ENCODE measurements at regions not wholly inside any gene's neighbourhood (a gene's known extent, or its start where the extent isn't known, plus 50 kb on each side); places are given as distances from the start of the nearest gene placed in this dataset.
A peak's percentile ranks its signal among the peaks of the same experiment; 100 is the strongest.

GRCh38 chr13:48853728-48854102 lies 122.0 kb upstream of the FNDC3A start:
- Histone ChIP-seq H2BK12ac (ENCODE audit: low read length in 2 of 2) (no peak overlapping the region), H3K27ac (ENCODE audit: low read length, poor library complexity, severe bottlenecking) (no peak overlapping the region), H4K91ac (ENCODE audit: low read length) (no peak overlapping the region), H3K14ac (ENCODE audit: low read length in 2 of 2) (no peak overlapping the region), H3K4me1 (ENCODE audit: control insufficient read depth, insufficient read depth, low read depth, low read length) (peaks cover 2% of the 10 kb centered on the region), H2BK15ac (ENCODE audit: low read depth, poor library complexity, severe bottlenecking) (no peak overlapping the region), H4K8ac (ENCODE audit: low read length) (no peak overlapping the region), H3K4me2 (ENCODE audit: low read length, poor library complexity, severe bottlenecking) (no peak overlapping the region), H3K9me3 (ENCODE audit: control insufficient read depth, low read length) (no peaks in the 10 kb centered on the region), H3K4me3 (ENCODE audit: insufficient read depth in 1 of 2, low read depth in 1 of 2, low read length in 2 of 2) (no peak overlapping the region), H3K36me3 (ENCODE audit: control insufficient read depth in 1 of 2, insufficient read depth in 2 of 2, low read depth in 1 of 2, low read length in 2 of 2) (no peaks in the 10 kb centered on the region), H3K79me1 (replicated peaks; ENCODE audit: low read length, poor library complexity, severe bottlenecking) (no peaks in the 10 kb centered on the region), H3K9ac (ENCODE audit: low read length) (no peak overlapping the region), H2AFZ (ENCODE audit: low read depth, low read length) (no peak overlapping the region), H2BK5ac (ENCODE audit: low read depth, low read length, poor library complexity, severe bottlenecking) (peak overlapping the region; percentile 35), H3K4ac (ENCODE audit: low read depth in 1 of 2, low read length in 2 of 2) (no peak overlapping the region), H3K27me3 (ENCODE audit: control insufficient read depth in 1 of 2, insufficient read depth in 1 of 2, low read length in 2 of 2) (no peaks in the 10 kb centered on the region), H3K18ac (ENCODE audit: low read depth in 1 of 2, low read length in 2 of 2) (no peak overlapping the region), H3K23ac (ENCODE audit: low read length in 2 of 2) (no peak overlapping the region), H2BK120ac (ENCODE audit: low read depth, low read length) (no peak overlapping the region), H2AK5ac (ENCODE audit: low read length, severe bottlenecking) (no peak overlapping the region)
- peak; percentile 71 for DNase-seq
- WGBS: 20% methylated on average over 4 of the region's 5 CpGs

DNA sequence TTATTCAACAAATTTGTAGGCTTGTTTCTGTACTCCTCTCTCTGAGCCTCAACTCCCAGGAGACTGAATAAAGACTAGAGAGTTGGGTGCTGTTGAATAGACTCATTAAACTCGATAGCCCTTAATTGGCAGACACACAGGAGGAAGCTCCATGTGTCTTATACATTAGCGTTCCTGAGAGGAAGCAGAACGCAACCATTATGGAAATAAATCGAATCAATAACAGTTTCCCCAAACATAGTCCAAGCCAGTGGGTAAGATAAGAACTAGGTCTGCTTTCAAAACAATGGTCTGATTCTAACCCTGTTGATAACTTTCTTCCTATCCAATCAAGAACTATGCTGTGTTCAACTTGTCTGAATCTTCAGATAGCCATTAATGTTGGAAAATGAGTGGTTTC lies 118.1 kb upstream of the FNDC3A start:
- DNase-seq: no peak
- 86% methylated on average over 3 of the region's 4 CpGs for WGBS
- H3K9me3 ChIP-seq (ENCODE audit: control insufficient read depth, low read length): no peaks in the 10 kb centered on the region

DNA sequence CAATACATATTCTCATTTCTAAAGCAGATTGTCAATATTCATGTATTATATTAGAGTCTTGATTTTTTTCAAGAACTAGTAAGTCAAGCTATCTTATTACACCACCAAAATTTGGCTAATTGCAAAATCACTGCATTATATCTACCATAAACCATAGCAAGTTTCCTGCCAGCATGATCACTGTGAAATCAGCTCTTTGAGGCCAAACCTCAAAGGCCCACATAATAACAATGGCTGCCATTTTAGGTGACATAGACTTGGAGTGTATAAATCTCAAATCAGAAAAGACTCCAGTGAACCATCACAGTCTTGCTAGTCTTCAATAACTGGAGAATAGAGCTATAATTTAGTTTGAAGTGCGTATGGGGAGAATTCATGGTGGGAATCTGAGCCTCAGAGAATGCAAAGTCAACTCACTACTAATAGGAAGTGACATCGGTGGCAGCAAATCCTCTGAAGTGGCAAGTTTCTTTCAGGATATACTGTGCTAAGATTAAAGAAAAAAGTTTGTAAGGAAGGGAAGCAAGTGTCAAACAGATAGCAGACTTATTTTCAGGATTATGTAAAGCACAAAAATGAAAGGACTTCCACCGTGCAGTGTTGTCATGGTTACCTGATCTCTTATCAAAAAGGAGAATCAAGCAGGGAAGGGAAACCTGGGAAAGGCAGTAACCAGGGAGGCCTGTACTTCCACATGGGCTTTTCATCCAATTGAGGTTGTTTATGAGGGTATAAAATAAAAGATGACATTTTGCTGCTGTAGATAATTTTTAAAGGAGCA lies 117.4 kb upstream of the FNDC3A start:
- Histone ChIP-seq H3K9me3 (ENCODE audit: control insufficient read depth, low read length) (no peaks in the 10 kb centered on the region), H2AFZ (ENCODE audit: low read depth, low read length) (no peak overlapping the region), H3K4me1 (ENCODE audit: control insufficient read depth, insufficient read depth, low read depth, low read length) (peaks cover 2% of the 10 kb centered on the region), H3K4ac (ENCODE audit: low read depth in 1 of 2, low read length in 2 of 2) (no peak overlapping the region), H3K36me3 (ENCODE audit: control insufficient read depth in 1 of 2, insufficient read depth in 2 of 2, low read depth in 1 of 2, low read length in 2 of 2) (no peaks in the 10 kb centered on the region), H3K23ac (ENCODE audit: low read length in 2 of 2) (no peak overlapping the region), H4K91ac (ENCODE audit: low read length) (no peak overlapping the region), H2AK5ac (ENCODE audit: low read length, severe bottlenecking) (no peak overlapping the region), H3K14ac (ENCODE audit: low read length in 2 of 2) (no peak overlapping the region), H3K9ac (ENCODE audit: low read length) (no peak overlapping the region), H3K4me3 (ENCODE audit: insufficient read depth in 1 of 2, low read depth in 1 of 2, low read length in 2 of 2) (no peak overlapping the region), H3K4me2 (ENCODE audit: low read length, poor library complexity, severe bottlenecking) (no peak overlapping the region), H3K27ac (ENCODE audit: low read length, poor library complexity, severe bottlenecking) (no peak overlapping the region), H2BK12ac (ENCODE audit: low read length in 2 of 2) (no peak overlapping the region), H3K79me1 (replicated peaks; ENCODE audit: low read length, poor library complexity, severe bottlenecking) (no peaks in the 10 kb centered on the region), H4K8ac (ENCODE audit: low read length) (no peak overlapping the region), H2BK15ac (ENCODE audit: low read depth, poor library complexity, severe bottlenecking) (no peak overlapping the region), H3K27me3 (ENCODE audit: control insufficient read depth in 1 of 2, insufficient read depth in 1 of 2, low read length in 2 of 2) (no peaks in the 10 kb centered on the region), H2BK120ac (ENCODE audit: low read depth, low read length) (no peak overlapping the region), H2BK5ac (ENCODE audit: low read depth, low read length, poor library complexity, severe bottlenecking) (no peak overlapping the region), H3K18ac (ENCODE audit: low read depth in 1 of 2, low read length in 2 of 2) (no peak overlapping the region)
- WGBS: 75% methylated on average over 3 of the region's 3 CpGs
- DNase-seq: no peak

More for the DNA sequence above, 118.1 kb upstream of the FNDC3A start:
- Histone ChIP-seq H3K23ac (ENCODE audit: low read length in 2 of 2) (no peak overlapping the region), H4K8ac (ENCODE audit: low read length) (no peak overlapping the region), H3K4me3 (ENCODE audit: insufficient read depth in 1 of 2, low read depth in 1 of 2, low read length in 2 of 2) (no peak overlapping the region), H3K4ac (ENCODE audit: low read depth in 1 of 2, low read length in 2 of 2) (no peak overlapping the region), H2BK12ac (ENCODE audit: low read length in 2 of 2) (no peak overlapping the region), H3K9ac (ENCODE audit: low read length) (no peak overlapping the region), H3K36me3 (ENCODE audit: control insufficient read depth in 1 of 2, insufficient read depth in 2 of 2, low read depth in 1 of 2, low read length in 2 of 2) (no peaks in the 10 kb centered on the region), H3K14ac (ENCODE audit: low read length in 2 of 2) (no peak overlapping the region), H2AFZ (ENCODE audit: low read depth, low read length) (no peak overlapping the region), H2AK5ac (ENCODE audit: low read length, severe bottlenecking) (no peak overlapping the region), H2BK15ac (ENCODE audit: low read depth, poor library complexity, severe bottlenecking) (no peak overlapping the region), H2BK120ac (ENCODE audit: low read depth, low read length) (no peak overlapping the region), H2BK5ac (ENCODE audit: low read depth, low read length, poor library complexity, severe bottlenecking) (no peak overlapping the region), H3K27ac (ENCODE audit: low read length, poor library complexity, severe bottlenecking) (no peak overlapping the region), H3K18ac (ENCODE audit: low read depth in 1 of 2, low read length in 2 of 2) (no peak overlapping the region), H3K79me1 (replicated peaks; ENCODE audit: low read length, poor library complexity, severe bottlenecking) (no peaks in the 10 kb centered on the region), H4K91ac (ENCODE audit: low read length) (no peak overlapping the region), H3K4me2 (ENCODE audit: low read length, poor library complexity, severe bottlenecking) (no peak overlapping the region), H3K27me3 (ENCODE audit: control insufficient read depth in 1 of 2, insufficient read depth in 1 of 2, low read length in 2 of 2) (no peaks in the 10 kb centered on the region), H3K4me1 (ENCODE audit: control insufficient read depth, insufficient read depth, low read depth, low read length) (peaks cover 2% of the 10 kb centered on the region)

DNA sequence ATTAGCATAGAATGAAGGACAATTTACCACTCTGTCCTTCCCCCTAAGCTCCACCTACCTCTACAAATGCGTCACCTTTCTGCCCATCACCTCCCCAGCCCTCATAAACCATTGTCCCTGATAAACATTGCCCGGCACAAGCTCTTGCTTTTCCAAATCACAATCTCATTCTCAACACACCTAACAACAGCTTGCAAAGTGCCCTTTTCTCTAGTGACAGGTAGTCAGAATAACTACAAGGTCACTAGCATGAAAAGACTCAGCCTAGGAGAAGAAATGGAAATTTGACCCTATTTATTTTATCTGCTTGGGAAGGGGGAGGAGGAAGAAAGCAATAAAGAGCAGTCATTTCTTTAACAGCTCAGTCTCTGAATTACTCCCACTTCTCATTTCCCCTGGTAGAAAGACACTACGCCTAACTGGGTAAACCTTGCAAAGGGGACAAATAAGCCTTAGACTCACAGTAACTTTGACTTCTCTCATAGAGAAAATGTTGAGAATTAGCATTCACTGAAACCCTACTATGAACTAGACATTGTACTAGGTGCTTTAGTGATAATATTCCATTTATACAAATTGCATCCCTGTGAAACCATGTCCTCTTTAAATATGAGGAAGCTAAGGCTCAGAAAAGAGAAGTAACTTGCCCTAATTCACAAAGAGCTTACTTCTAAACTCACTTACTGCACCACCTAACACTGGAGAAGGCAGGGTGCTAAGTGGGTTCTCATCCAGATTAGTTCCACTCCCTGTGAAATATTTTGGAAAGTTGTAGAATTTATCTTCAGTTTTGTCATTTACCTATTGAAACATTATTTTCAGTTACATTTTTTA lies 116.2 kb upstream of the FNDC3A start:
- H2BK12ac ChIP-seq (ENCODE audit: low read length in 2 of 2): no peak overlapping the region
- H3K9me3 ChIP-seq (ENCODE audit: control insufficient read depth, low read length): no peaks in the 10 kb centered on the region
- H3K79me1 ChIP-seq (replicated peaks; ENCODE audit: low read length, poor library complexity, severe bottlenecking): no peaks in the 10 kb centered on the region
- no peaks in the 10 kb centered on the region for H3K36me3 ChIP-seq (ENCODE audit: control insufficient read depth in 1 of 2, insufficient read depth in 2 of 2, low read depth in 1 of 2, low read length in 2 of 2)
- no peak overlapping the region for H3K23ac ChIP-seq (ENCODE audit: low read length in 2 of 2)
- H2BK5ac ChIP-seq (ENCODE audit: low read depth, low read length, poor library complexity, severe bottlenecking): no peak overlapping the region
- no peak overlapping the region for H4K8ac ChIP-seq (ENCODE audit: low read length)
- H3K14ac ChIP-seq (ENCODE audit: low read length in 2 of 2): no peak overlapping the region
- H3K4me3 ChIP-seq (ENCODE audit: insufficient read depth in 1 of 2, low read depth in 1 of 2, low read length in 2 of 2): no peak overlapping the region
- no peaks in the 10 kb centered on the region for H3K4me1 ChIP-seq (ENCODE audit: control insufficient read depth, insufficient read depth, low read depth, low read length)
- no peak overlapping the region for H3K27ac ChIP-seq (ENCODE audit: low read length, poor library complexity, severe bottlenecking)
- H2BK15ac ChIP-seq (ENCODE audit: low read depth, poor library complexity, severe bottlenecking): no peak overlapping the region
- WGBS: 55% methylated on average over 3 of the region's 3 CpGs
- no peak for DNase-seq
- H4K91ac ChIP-seq (ENCODE audit: low read length): no peak overlapping the region
- H2AK5ac ChIP-seq (ENCODE audit: low read length, severe bottlenecking): no peak overlapping the region
- H3K4ac ChIP-seq (ENCODE audit: low read depth in 1 of 2, low read length in 2 of 2): no peak overlapping the region
- peak overlapping the region in 1 of 2 experiments; percentile 65 for H3K18ac ChIP-seq (ENCODE audit: low read depth in 1 of 2, low read length in 2 of 2)
- H3K4me2 ChIP-seq (ENCODE audit: low read length, poor library complexity, severe bottlenecking): no peak overlapping the region
- H2AFZ ChIP-seq (ENCODE audit: low read depth, low read length): no peak overlapping the region
- H2BK120ac ChIP-seq (ENCODE audit: low read depth, low read length): no peak overlapping the region
- no peaks in the 10 kb centered on the region for H3K27me3 ChIP-seq (ENCODE audit: control insufficient read depth in 1 of 2, insufficient read depth in 1 of 2, low read length in 2 of 2)
- no peak overlapping the region for H3K9ac ChIP-seq (ENCODE audit: low read length)
